Motor neuron (in vitro differentiated cells): ENCODE measurements at regions not wholly inside any gene's neighbourhood (a gene's known extent, or its start where the extent isn't known, plus 50 kb on each side); places are given as distances from the start of the nearest gene placed in this dataset.

Source experiments
- ATAC-seq, 8 experiments: fragments of 200-7000 bp; cut with Tn5 transposase; replicated peaks in 6 of 8; 2 replicates each; pipeline ENCODE4 v1.8.0; 2021; ENCODE audit warnings: mild to moderate bottlenecking in 8 of 8, moderate library complexity in 8 of 8
- H3K27ac ChIP-seq, 2 donors: fragments of 250-450 bp; sonication (Bioruptor Pico); 2 replicates each; pipeline ENCODE4 v1.9.0; 2021; ENCODE audit warnings: antibody characterized with exemption in 2 of 2, mild to moderate bottlenecking in 2 of 2, moderate library complexity in 1 of 2
- H3K4me1 ChIP-seq, 2 donors: fragments of 250-450 bp; sonication (Bioruptor Pico); replicated peaks in 1 of 2; 2 replicates each; pipeline ENCODE4 v1.6.1; 2021; ENCODE audit warnings: antibody characterized with exemption in 2 of 2, mild to moderate bottlenecking in 2 of 2, moderate library complexity in 1 of 2
- H3K4me3 ChIP-seq, 5 donors: fragments of 250-450 bp; sonication (Bioruptor Pico); 2 replicates each; pipeline ENCODE4 v1.9.0; 2021; ENCODE audit warnings: antibody characterized with exemption in 5 of 5, mild to moderate bottlenecking in 5 of 5, moderate library complexity in 4 of 5
- WGBS, 10 experiments: fragments of 450-650 bp; shearing (Covaris generic); methylation state at CpG; one replicate each; pipeline ENCODE4 v1.0.0; 2022; 5-methylcytosine and 5-hydroxymethylcytosine counted together
- in situ Hi-C, 9 experiments: fragments of 400-800 bp; cut with MboI; loops; one replicate each; pipeline ENCODE4 v1.15.0; 2021; ENCODE audit warnings: low sequenced_read_pairs in 9 of 9, low pct_unique_long_range_greater_than_20kb in 2 of 9; ENCODE audit not compliant: unreplicated experiment in 9 of 9

DNA sequence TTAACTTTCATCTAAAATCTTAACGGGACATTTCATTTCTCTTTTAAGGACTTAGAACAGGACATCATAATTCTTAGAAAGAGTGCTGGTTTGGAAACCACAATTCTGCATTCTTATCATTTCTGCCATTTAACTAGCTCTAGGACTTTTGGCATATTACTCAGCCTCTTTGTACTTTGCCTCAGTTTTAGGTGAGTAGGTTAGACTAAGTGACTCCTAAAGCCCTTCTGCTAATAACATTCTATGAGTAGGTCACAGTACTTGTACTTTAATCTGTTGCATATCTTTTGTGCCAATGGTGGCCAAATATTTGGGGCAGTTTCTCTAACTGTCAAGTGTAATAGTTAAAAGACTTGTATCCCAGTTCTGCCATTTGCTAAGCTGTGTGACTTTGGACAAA is 115.4 kb upstream of the NUDT6 start:
- Histone ChIP-seq H3K27ac (no peak overlapping the region), H3K4me1 (no peaks in the 10 kb centered on the region), H3K4me3 (no peak overlapping the region)
- in situ Hi-C loops: no loop called here
- 0 to 100% (median 78%) methylated on average over 1 of the region's 1 CpG for WGBS, 10 experiments
- ATAC-seq: no peak

GRCh38 chr4:123042095-123042494 is 119.7 kb upstream of the NUDT6 start:
- no peak overlapping the region for H3K4me3 ChIP-seq
- H3K4me1 ChIP-seq: no peaks in the 10 kb centered on the region
- no peak for ATAC-seq
- in situ Hi-C loops: no loop called here
- no peak overlapping the region for H3K27ac ChIP-seq

GRCh38 chr4:123043013-123043412 is 120.6 kb upstream of the NUDT6 start:
- Histone ChIP-seq H3K4me1 (no peaks in the 10 kb centered on the region), H3K27ac (no peak overlapping the region), H3K4me3 (no peak overlapping the region)
- in situ Hi-C loops: no loop called here
- ATAC-seq: no peak

DNA sequence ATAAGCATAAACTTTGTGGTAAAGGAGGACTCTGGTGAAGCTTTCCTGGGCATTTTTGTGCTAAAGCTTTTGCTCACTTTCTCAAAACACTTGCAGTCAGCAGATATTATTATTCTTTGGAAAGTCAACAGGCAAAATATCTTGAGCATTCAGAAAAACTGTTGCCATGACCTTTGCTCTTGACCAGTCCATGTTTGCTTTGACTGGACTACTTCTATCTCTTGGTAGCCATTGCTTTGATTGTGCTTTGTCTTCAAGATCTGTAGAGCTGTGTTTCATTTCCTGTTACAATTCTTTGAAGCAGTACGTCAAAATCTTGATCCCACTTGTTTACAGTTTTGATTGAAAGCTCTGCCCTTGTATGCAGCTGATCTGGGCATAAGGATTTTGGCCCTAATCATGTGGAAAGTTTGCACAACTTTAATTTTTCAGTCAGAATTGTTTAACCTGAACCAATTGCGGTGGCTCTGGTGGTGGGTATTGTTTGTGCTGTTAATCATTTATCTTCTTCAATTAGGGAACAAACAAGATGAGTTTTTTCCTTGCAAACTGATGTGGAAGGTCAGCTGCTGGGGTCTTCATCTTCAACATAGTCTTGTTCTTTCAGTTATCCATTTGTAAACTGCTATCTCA is 121.5 kb upstream of the NUDT6 start:
- no peak overlapping the region for H3K4me3 ChIP-seq
- no peak overlapping the region for H3K27ac ChIP-seq
- ATAC-seq: no peak
- 0 to 86% (median 40%) methylated on average over 1 to 2 of the region's 2 CpGs; no CpG with 5 or more reads in 1 of the 10 experiments for WGBS, 10 experiments
- H3K4me1 ChIP-seq: no peaks in the 10 kb centered on the region
- in situ Hi-C loops: no loop called here

GRCh38 chr4:123046096-123046495 is 123.7 kb upstream of the NUDT6 start:
- WGBS, 10 experiments: 13 to 96% (median 81%) methylated on average over 2 to 3 of the region's 3 CpGs
- no peak overlapping the region for H3K4me3 ChIP-seq
- in situ Hi-C loops: no loop called here
- H3K27ac ChIP-seq: no peak overlapping the region
- H3K4me1 ChIP-seq: no peaks in the 10 kb centered on the region
- ATAC-seq: no peak

DNA sequence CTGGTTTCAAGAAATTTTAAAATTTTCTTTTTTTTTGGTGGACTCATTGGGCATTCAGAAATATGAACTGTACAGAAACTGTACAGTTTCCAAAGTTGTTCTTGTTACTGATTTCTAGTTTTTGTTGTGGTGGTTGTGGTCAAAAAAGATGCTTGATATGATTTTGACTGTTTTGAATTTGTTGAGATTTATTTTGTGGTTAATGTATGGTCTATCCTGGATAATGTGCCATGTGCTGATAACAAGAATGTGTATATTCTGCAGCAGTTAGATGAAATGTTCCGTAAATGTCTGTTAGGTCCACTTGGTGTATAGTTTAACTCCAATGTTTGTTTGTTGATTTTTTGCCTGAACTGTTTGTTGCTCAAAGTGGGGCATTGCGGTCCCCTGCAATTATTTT is 127.6 kb upstream of the NUDT6 start:
- 83 to 100% (median 95%) methylated on average over 1 to 2 of the region's 2 CpGs; no CpG with 5 or more reads in 1 of the 10 experiments for WGBS, 10 experiments
- H3K27ac ChIP-seq: no peak overlapping the region
- no peak for ATAC-seq
- in situ Hi-C loops: no loop called here
- H3K4me1 ChIP-seq: no peaks in the 10 kb centered on the region
- no peak overlapping the region for H3K4me3 ChIP-seq

DNA sequence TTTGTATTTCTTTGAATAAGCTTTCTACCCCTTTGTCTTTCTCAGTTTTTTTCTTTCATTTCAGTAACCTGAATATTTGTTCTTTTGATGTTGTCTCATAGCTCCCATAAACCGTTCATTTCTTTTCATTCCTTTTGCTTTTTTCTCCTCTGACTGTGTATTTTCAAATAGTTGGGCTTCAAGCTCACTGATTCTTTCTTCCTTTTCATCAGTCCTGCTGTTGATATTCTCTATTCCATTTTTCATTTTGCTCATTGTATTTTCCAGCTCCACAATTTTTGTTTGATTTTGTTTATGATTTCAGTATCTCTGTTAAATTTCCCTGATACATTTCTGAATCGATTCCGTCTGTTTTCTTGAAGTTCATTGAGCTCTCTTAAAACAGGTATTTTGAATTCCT is 129.6 kb upstream of the NUDT6 start:
- 93 to 100% (median 99%) methylated on average over 1 to 3 of the region's 3 CpGs for WGBS, 10 experiments
- ATAC-seq: no peak
- no peak overlapping the region for H3K27ac ChIP-seq
- no peaks in the 10 kb centered on the region for H3K4me1 ChIP-seq
- H3K4me3 ChIP-seq: no peak overlapping the region
- in situ Hi-C loops: no loop called here

DNA sequence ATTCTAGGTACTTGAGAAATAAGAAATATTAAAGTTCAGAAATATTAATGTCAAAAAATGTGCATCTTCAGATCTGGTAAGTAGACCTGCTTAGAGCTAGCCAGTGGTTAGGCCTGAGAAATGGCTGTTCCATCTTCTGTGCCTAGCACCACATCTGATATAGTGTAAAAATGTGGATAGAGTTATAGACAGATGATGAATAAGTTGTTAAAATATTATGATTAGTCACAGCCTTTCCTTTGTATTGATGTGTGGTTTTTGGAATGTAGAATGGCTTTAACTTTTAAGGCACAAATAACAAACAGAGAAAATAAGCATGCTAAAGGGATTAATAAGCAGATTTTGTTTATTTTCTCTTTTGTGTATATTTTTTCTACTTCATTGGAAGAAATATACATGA is 133.5 kb upstream of the NUDT6 start:
- in situ Hi-C loops: no loop called here
- Histone ChIP-seq H3K4me1 (no peaks in the 10 kb centered on the region), H3K27ac (no peak overlapping the region), H3K4me3 (no peak overlapping the region)
- peak in 1 of 8 experiments; percentile 47 for ATAC-seq

DNA sequence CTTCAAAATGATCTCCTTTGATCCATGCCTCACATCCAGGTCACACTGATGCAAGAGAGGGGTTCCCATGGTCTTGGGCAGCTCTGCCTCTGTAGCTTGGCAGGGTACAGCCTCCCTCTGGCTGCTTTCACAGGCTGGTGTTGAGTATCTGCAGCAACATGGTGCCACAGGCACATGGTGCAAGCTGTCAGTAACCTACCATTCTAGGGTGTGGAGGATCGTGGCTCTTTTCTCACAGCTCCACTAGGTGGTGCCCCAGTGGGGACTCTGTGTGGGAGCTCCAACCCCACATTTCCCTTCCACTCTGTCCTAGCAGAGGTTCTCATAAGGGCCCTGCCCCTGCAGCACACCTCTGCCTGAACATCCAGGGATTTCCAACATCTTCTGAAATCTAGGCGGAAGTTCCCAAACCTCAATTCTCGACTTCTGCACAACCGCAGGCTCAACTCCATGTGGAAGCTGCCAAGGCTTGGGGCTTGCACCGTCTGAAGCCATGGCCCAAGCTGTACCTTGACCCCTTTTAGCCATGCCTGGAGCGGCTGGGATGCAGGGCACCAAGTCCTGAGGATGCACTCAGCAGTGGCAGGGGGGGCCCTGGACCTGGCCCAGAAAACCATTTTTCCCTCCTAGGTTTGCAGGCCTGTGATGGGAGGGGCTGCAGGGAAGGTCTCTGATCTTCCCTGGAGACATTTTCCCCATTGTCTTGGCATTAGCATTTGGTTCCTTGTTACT is 137.8 kb upstream of the NUDT6 start:
- in situ Hi-C loops: no loop called here
- 95 to 100% (median 100%) methylated on average over 1 to 3 of the region's 6 CpGs; no CpG with 5 or more reads in 7 of the 10 experiments for WGBS, 10 experiments
- Histone ChIP-seq H3K4me3 (no peak overlapping the region), H3K4me1 (no peaks in the 10 kb centered on the region), H3K27ac (no peak overlapping the region)
- peak in 2 of 8 experiments; percentile 44 to 52 for ATAC-seq

- Histone ChIP-seq H3K4me3 (no peak overlapping the region), H3K4me1 (no peaks in the 10 kb centered on the region), H3K27ac (no peak overlapping the region)
- WGBS, 10 experiments: 63 to 100% (median 95%) methylated on average over 1 of the region's 1 CpG; no CpG with 5 or more reads in 4 of the 10 experiments
- no peak for ATAC-seq
- in situ Hi-C loops: no loop called here
These were observed 142.0 kb upstream of the NUDT6 start for GRCh38 chr4:123064390-123064789.

DNA sequence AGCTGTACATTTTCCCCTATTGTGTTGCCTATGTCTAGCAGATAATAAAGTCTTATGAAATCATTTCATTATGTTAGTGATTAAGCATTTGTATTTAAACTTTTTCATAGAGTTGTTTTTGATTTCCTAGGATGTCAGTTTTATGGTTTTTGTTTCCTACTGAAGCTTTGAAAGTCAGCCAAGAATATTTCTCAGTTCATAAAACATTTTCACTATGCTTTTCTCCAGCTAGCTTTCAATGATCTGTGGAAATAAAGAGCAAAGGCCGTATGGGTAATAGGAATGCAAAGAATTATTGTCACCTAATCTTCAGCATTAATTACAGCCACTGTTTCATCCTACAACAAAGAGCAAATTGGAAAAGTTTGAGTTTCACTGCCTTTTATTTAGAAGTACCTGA is 145.7 kb upstream of the NUDT6 start:
- in situ Hi-C loops: no loop called here
- WGBS, 10 experiments: 22 to 89% (median 79%) methylated on average over 1 of the region's 1 CpG
- Histone ChIP-seq H3K4me3 (no peak overlapping the region), H3K4me1 (no peaks in the 10 kb centered on the region), H3K27ac (no peak overlapping the region)
- ATAC-seq: no peak

GRCh38 chr4:123072060-123072459 is 149.7 kb upstream of the NUDT6 start:
- no peaks in the 10 kb centered on the region for H3K4me1 ChIP-seq
- 56 to 100% (median 94%) methylated on average over 1 of the region's 1 CpG; no CpG with 5 or more reads in 4 of the 10 experiments for WGBS, 10 experiments
- in situ Hi-C loops: no loop called here
- no peak overlapping the region for H3K27ac ChIP-seq
- ATAC-seq: no peak
- H3K4me3 ChIP-seq: no peak overlapping the region

DNA sequence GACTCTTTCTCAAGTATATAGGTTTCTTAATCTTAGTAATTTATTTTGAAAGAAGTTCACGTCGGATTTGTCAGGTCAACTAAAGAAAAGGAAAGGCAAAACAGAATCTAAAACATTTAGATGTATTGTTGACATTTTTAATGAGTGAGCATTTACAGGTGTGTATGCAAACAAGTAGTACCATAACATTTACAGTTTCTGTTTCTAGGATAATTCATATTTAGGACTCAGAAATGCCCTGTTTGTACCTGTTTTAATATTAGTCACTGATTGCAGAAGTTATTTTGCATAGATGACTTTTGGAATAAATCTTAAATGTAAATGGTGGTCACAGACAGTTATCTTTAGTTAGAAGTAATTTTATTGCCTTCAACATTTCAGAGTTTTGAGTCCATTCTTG is 151.3 kb upstream of the NUDT6 start:
- no peak overlapping the region for H3K4me3 ChIP-seq
- H3K27ac ChIP-seq: no peak overlapping the region
- H3K4me1 ChIP-seq: no peaks in the 10 kb centered on the region
- ATAC-seq: no peak
- in situ Hi-C loops: no loop called here
- WGBS, 10 experiments: 75 to 100% (median 94%) methylated on average over 2 of the region's 2 CpGs; no CpG with 5 or more reads in 1 of the 10 experiments

DNA sequence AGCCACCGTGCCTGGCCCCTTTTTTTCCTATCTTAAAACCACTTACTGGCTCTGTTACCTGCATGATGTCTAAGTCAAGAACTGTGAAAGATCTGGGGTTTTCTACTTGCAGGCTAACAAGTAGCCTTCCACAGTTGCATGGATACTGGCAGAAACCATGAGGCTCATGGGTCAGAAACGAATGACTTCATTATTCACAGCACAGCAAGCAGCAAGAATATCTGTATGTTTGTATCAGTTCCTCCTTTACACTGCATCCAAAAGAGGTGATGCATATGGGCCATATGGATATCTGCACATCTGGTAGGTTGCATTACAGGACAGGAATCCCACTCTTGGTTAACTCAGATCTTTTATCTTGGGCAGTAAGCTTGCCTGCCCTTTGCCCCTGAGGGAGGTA is 154.9 kb upstream of the NUDT6 start:
- WGBS, 10 experiments: 86 to 100% (median 100%) methylated on average over 1 to 2 of the region's 2 CpGs; no CpG with 5 or more reads in 7 of the 10 experiments

More for the DNA sequence above, 154.9 kb upstream of the NUDT6 start:
- no peaks in the 10 kb centered on the region for H3K4me1 ChIP-seq
- ATAC-seq: no peak
- no peak overlapping the region for H3K4me3 ChIP-seq
- H3K27ac ChIP-seq: no peak overlapping the region
- in situ Hi-C loops: loop anchor here in 1 of 9 experiments (25.0 kb wide), 1 partner anchor 585 kb away; no protein-coding TSS in a partner anchor
